ENCODE measurements at regions not wholly inside any gene's neighbourhood (a gene's known extent, or its start where the extent isn't known, plus 50 kb on each side); places are given as distances from the start of the nearest gene placed in this dataset.

DNA sequence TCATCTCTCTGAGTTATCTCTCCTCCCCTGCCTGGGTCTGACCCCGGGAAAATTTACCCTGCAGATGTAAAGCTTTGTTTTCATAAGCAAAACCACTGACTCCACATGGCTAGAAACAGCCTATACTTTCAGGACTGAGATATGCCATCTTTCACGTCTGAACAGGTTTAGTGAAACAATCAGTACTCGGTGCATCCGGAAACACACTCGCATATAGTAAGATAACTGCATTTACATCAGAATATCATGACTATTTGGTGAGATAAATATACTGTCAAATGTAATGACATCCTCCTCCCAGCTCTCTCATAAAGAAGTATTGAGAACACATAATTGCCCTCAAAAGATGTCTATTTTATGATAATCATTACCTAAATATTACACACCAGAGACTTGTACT lies 172.8 kb downstream of the EFNB2 start (continued):
- TF ChIP-seq EP300 (IDR thresholded peaks at IDR 0.05; ENCODE audit: borderline replicate concordance in 1 of 2, low read depth in 2 of 2, low read length in 2 of 2) (no peak), CEBPB (IDR thresholded peaks at IDR 0.05; ENCODE audit: low read depth, low read length) (no peak), FOSL1 (IDR thresholded peaks at IDR 0.05; ENCODE audit: insufficient read depth, low read depth, low read length) (no peak), BACH1 (IDR thresholded peaks at IDR 0.05; ENCODE audit: low read length) (no peak), SP2 (IDR thresholded peaks at IDR 0.05; ENCODE audit: low read length) (no peak), TAF7 (optimal IDR thresholded peaks at IDR 0.05; ENCODE audit: borderline replicate concordance, low read depth, low read length) (no peak), BCL11A (IDR thresholded peaks at IDR 0.05; ENCODE audit: low read depth in 2 of 2, low read length in 2 of 2) (no peak)
